Caco-2 (cell line): ENCODE measurements at regions not wholly inside any gene's neighbourhood (a gene's known extent, or its start where the extent isn't known, plus 50 kb on each side); places are given as distances from the start of the nearest gene placed in this dataset.

ENCODE experiments used
- BruUV-seq: library from RNA; stranded (reverse); fragments of 400-500 nt; replicated peaks from 2 replicates; lab custom pipeline; 2021; lab: Mats Ljungman, UMichigan
- CTCF ChIA-PET: fragments of 300-600 bp; sonication (Branson Sonifier 250); formaldehyde crosslinking; loops from one replicate; lab custom pipeline; 2022; ENCODE audit warnings: antibody characterized with exemption; lab: Charles Lee
- POLR2A ChIA-PET: fragments of 300-600 bp; sonication (Branson Sonifier 250); formaldehyde crosslinking; loops from one replicate; lab custom pipeline; 2022; ENCODE audit warnings: antibody characterized with exemption; lab: Charles Lee
- DNase-seq, 2 experiments: peaks; one replicate each; pipeline versions ENCODE4 v3.0.0 to v3.0.0-alpha.2; 2020 to 2022
- H3K27me3 ChIP-seq: replicated peaks from 2 replicates; pipeline ENCODE4 v1.6.0; 2011; ENCODE audit warnings: low read length; ENCODE audit not compliant: control insufficient read depth, insufficient read depth
- H3K36me3 ChIP-seq: 2 replicates; pipeline ENCODE4 v1.5.1; 2011; ENCODE audit warnings: low read length; ENCODE audit not compliant: control insufficient read depth, insufficient read depth
- H3K4me1 ChIP-seq: fragments of 250-450 bp; sonication (Bioruptor Pico); 2 replicates; pipeline ENCODE4 v1.5.1; 2020; ENCODE audit warnings: mild to moderate bottlenecking
- H3K4me3 ChIP-seq: 2 replicates; pipeline ENCODE4 v1.5.1; 2011; ENCODE audit warnings: low read depth, mild to moderate bottlenecking, control low read depth, low read length
- H3K9me3 ChIP-seq: fragments of 250-450 bp; sonication (Bioruptor Pico); 2 replicates; pipeline ENCODE4 v1.5.1; 2020; ENCODE audit warnings: mild to moderate bottlenecking, moderate library complexity
- H3K27ac Mint-ChIP-seq: one replicate; pipeline ENCODE4 v1.8.0; 2022; ENCODE audit warnings: mixed read lengths; ENCODE audit not compliant: unreplicated experiment
- H3K27me3 Mint-ChIP-seq: one replicate; pipeline ENCODE4 v1.8.0; 2022; ENCODE audit warnings: mixed read lengths; ENCODE audit not compliant: insufficient read depth, unreplicated experiment
- H3K36me3 Mint-ChIP-seq: one replicate; pipeline ENCODE4 v1.8.0; 2022; ENCODE audit warnings: mild to moderate bottlenecking, mixed read lengths; ENCODE audit not compliant: insufficient read depth, unreplicated experiment
- H3K4me1 Mint-ChIP-seq: one replicate; pipeline ENCODE4 v1.8.0; 2022; ENCODE audit warnings: low read depth, mixed read lengths; ENCODE audit not compliant: unreplicated experiment
- H3K4me3 Mint-ChIP-seq: one replicate; pipeline ENCODE4 v1.8.0; 2022; ENCODE audit warnings: mild to moderate bottlenecking, moderate library complexity, mixed read lengths; ENCODE audit not compliant: unreplicated experiment
- H3K9me3 Mint-ChIP-seq: one replicate; pipeline ENCODE4 v1.8.0; 2022; ENCODE audit warnings: mixed read lengths; ENCODE audit not compliant: unreplicated experiment
- CTCF ChIP-seq, 2 experiments: fragments of 200-600 bp in 1 of 2; IDR thresholded peaks; 1 replicate in 1 of 2; 2 replicates in 1 of 2; pipeline versions ENCODE4 v1.5.1 to v1.8.0; 2011 to 2022; ENCODE audit warnings: antibody characterized with exemption in 1 of 2, control low read depth in 1 of 2, inconsistent platforms in 1 of 2, low read depth in 1 of 2, low read length in 1 of 2, mild to moderate bottlenecking in 1 of 2, moderate library complexity in 1 of 2; ENCODE audit not compliant: insufficient read depth in 1 of 2, severe bottlenecking in 1 of 2, unreplicated experiment in 1 of 2
- intact Hi-C: fragments of 100-400 bp; cut with micrococcal nuclease; formaldehyde crosslinking; loops from one replicate; pipeline ENCODE4 v1.10.0; 2022; ENCODE audit not compliant: unreplicated experiment

- Mint-ChIP-seq H3K27ac (no peak overlapping the region), H3K4me1 (no peaks in the 10 kb centered on the region), H3K4me3 (no peak overlapping the region), H3K9me3 (peaks cover 14% of the 10 kb centered on the region), H3K27me3 (no peaks in the 10 kb centered on the region), H3K36me3 (no peaks in the 10 kb centered on the region)
- H3K27me3 ChIP-seq, result no peaks in the 10 kb centered on the region
- no TSS peak for BruUV-seq
- no peak for DNase-seq
- H3K4me3 ChIP-seq, result no peak overlapping the region
- ChIA-PET POLR2A (no interaction called here), CTCF (no interaction called here)
- peaks cover 11% of the 10 kb centered on the region for H3K9me3 ChIP-seq
- intact Hi-C loops, result no loop called here
- no peak for TF ChIP-seq CTCF (IDR thresholded peaks at IDR 0.05; ENCODE audit: insufficient read depth in 1 of 2, low read depth in 1 of 2, low read length in 1 of 2, severe bottlenecking in 1 of 2, unreplicated experiment in 1 of 2)
- no peaks in the 10 kb centered on the region for H3K4me1 ChIP-seq
- no peaks in the 10 kb centered on the region for H3K36me3 ChIP-seq
Observed at GRCh38 chr6:66307490-66307889, 600.5 kb upstream of the EYS start.

- Mint-ChIP-seq H3K4me3 (no peak overlapping the region), H3K9me3 (no peaks in the 10 kb centered on the region), H3K27ac (no peak overlapping the region), H3K4me1 (no peaks in the 10 kb centered on the region), H3K36me3 (no peaks in the 10 kb centered on the region), H3K27me3 (no peaks in the 10 kb centered on the region)
- ChIA-PET CTCF (no interaction called here), POLR2A (no interaction called here)
- H3K36me3 ChIP-seq, result no peaks in the 10 kb centered on the region
- no peaks in the 10 kb centered on the region for H3K27me3 ChIP-seq
- intact Hi-C loops, result no loop called here
- TF ChIP-seq CTCF (IDR thresholded peaks at IDR 0.05; ENCODE audit: insufficient read depth in 1 of 2, low read depth in 1 of 2, low read length in 1 of 2, severe bottlenecking in 1 of 2, unreplicated experiment in 1 of 2), result no peak
- H3K4me1 ChIP-seq, result no peaks in the 10 kb centered on the region
- no TSS peak for BruUV-seq
- no peak overlapping the region for H3K4me3 ChIP-seq
- DNase-seq, result no peak
- no peaks in the 10 kb centered on the region for H3K9me3 ChIP-seq
Observed at GRCh38 chr6:66291905-66292304, 584.9 kb upstream of the EYS start.

- intact Hi-C loops, result no loop called here
- no peaks in the 10 kb centered on the region for H3K27me3 Mint-ChIP-seq
- no peaks in the 10 kb centered on the region for H3K4me1 Mint-ChIP-seq
Observed at GRCh38 chr6:66289889-66290288, 582.9 kb upstream of the EYS start.

More at GRCh38 chr6:66289889-66290288, 582.9 kb upstream of the EYS start:
- no peak for DNase-seq
- POLR2A ChIA-PET, result no interaction called here
- no peak overlapping the region for H3K27ac Mint-ChIP-seq
- Histone ChIP-seq H3K4me1 (no peaks in the 10 kb centered on the region), H3K27me3 (no peaks in the 10 kb centered on the region), H3K4me3 (no peak overlapping the region), H3K9me3 (no peaks in the 10 kb centered on the region), H3K36me3 (no peaks in the 10 kb centered on the region)
- no peaks in the 10 kb centered on the region for H3K9me3 Mint-ChIP-seq
- H3K4me3 Mint-ChIP-seq, result no peak overlapping the region
- CTCF ChIA-PET, result no interaction called here
- BruUV-seq, result no TSS peak
- TF ChIP-seq CTCF (IDR thresholded peaks at IDR 0.05; ENCODE audit: insufficient read depth in 1 of 2, low read depth in 1 of 2, low read length in 1 of 2, severe bottlenecking in 1 of 2, unreplicated experiment in 1 of 2), result no peak
- H3K36me3 Mint-ChIP-seq, result no peaks in the 10 kb centered on the region
